ENCODE measurements at regions not wholly inside any gene's neighbourhood (a gene's known extent, or its start where the extent isn't known, plus 50 kb on each side); places are given as distances from the start of the nearest gene placed in this dataset.

DNA sequence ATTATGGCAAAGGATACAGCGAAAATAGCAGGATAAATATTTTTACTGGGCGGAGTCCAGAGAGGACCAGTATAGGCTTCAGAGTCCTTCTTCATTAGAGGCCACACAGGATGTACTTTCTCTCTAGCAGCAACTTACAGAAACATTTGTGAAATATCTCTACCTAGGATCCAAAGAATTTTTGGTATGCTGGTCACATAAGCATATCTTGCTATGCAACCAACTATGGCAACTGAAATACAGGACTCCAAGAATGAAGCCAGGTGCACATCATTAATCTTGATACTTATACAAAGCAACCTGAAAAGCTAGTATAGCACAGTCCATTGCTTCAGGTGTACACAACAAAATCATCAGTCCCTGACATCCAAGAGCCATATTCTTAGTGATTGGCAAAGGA, 59.1 kb upstream of the NABP1 start:
- H3K4me3 ChIP-seq (ENCODE audit: low read depth, low read length), result no peak overlapping the region
- TF ChIP-seq, protein P1, sequence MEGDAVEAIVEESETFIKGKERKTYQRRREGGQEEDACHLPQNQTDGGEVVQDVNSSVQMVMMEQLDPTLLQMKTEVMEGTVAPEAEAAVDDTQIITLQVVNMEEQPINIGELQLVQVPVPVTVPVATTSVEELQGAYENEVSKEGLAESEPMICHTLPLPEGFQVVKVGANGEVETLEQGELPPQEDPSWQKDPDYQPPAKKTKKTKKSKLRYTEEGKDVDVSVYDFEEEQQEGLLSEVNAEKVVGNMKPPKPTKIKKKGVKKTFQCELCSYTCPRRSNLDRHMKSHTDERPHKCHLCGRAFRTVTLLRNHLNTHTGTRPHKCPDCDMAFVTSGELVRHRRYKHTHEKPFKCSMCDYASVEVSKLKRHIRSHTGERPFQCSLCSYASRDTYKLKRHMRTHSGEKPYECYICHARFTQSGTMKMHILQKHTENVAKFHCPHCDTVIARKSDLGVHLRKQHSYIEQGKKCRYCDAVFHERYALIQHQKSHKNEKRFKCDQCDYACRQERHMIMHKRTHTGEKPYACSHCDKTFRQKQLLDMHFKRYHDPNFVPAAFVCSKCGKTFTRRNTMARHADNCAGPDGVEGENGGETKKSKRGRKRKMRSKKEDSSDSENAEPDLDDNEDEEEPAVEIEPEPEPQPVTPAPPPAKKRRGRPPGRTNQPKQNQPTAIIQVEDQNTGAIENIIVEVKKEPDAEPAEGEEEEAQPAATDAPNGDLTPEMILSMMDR (IDR thresholded peaks at IDR 0.05; ENCODE audit: low read depth, low read length), result no peak
- no peak for TF ChIP-seq MYC (IDR thresholded peaks at IDR 0.05; ENCODE audit: low read depth, low read length)
- TF ChIP-seq POLR2A (IDR thresholded peaks at IDR 0.05; ENCODE audit: extremely low read depth, insufficient read length), result no peak
- TF ChIP-seq, protein P2, sequence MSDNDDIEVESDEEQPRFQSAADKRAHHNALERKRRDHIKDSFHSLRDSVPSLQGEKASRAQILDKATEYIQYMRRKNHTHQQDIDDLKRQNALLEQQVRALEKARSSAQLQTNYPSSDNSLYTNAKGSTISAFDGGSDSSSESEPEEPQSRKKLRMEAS (IDR thresholded peaks at IDR 0.05; ENCODE audit: low read depth, low read length), result no peak
- DNase-seq (ENCODE audit: low read depth), result no peak

DNA sequence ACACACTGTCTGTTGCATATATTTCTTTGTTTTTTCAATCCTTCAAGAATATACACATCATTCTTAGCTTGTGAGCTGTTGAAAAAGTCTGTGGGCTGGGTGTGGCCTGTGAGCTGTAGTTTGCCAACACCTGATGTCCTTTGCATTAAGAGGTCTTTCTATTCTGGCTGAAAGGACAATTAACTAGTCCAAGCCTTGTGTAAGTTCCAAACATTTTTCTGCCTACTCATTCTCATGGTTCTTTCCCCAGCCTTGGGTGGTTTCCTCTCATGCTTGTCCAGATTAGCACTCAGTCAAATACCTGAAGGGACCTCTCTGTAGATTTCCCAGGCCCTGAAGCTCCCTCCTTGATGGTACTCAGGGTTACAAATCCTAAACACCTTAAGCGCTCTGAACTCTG, 57.8 kb upstream of the NABP1 start:
- TF ChIP-seq, protein P2 (IDR thresholded peaks at IDR 0.05; ENCODE audit: low read depth, low read length), result no peak
- no peak for TF ChIP-seq MYC (IDR thresholded peaks at IDR 0.05; ENCODE audit: low read depth, low read length)
- TF ChIP-seq POLR2A (IDR thresholded peaks at IDR 0.05; ENCODE audit: extremely low read depth, insufficient read length), result no peak
- TF ChIP-seq, protein P1 (IDR thresholded peaks at IDR 0.05; ENCODE audit: low read depth, low read length), result no peak
- no peak overlapping the region for H3K4me3 ChIP-seq (ENCODE audit: low read depth, low read length)
- DNase-seq (ENCODE audit: low read depth), result no peak

DNA sequence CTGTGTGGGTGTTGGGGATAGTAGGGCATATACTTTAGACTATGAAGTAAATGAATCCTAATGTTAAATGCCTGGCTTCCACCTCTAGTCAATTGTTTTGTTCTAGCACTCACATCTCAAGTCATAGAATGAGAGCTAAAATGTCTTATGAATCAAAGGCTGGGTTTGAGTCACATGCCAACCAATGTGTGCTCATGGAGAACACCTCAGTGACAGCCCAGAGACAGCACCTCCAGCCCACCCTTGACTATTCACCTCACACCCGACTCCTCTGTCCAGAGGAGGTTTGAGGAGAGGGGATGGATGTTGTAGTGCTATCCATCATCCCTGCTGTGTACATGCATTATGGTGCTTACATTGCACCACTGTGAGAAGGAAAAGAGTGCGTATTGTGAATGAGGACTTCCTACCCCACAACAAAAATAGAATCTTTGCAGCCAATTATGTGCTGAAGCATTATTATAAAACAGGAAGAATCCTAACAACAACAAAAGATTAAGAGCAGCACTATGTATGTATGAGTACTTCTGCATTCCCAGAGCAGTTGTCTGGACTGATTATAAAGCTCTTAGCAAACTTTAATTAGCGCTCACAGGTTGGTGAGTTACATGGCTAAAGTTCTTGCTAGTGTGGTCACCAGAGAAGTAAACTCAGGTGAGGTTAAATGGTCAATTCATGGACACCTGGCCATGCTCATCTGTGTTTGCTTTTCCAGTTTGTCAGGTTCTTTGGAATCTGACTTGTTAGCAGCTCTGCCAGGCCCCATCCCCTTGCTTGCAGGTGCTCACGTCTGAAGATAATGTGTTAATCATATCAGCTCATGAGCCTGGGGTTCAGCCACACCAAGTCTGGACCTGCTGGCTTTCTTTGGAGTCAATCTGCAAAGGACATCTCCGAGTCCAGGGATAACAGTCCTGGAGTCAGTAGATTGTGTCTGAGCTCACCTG, 55.3 kb upstream of the NABP1 start:
- DNase-seq (ENCODE audit: low read depth), result no peak
- TF ChIP-seq, protein P1 (IDR thresholded peaks at IDR 0.05; ENCODE audit: low read depth, low read length), result no peak
- TF ChIP-seq, protein P2 (IDR thresholded peaks at IDR 0.05; ENCODE audit: low read depth, low read length), result no peak
- no peak for TF ChIP-seq MYC (IDR thresholded peaks at IDR 0.05; ENCODE audit: low read depth, low read length)
- no peak for TF ChIP-seq POLR2A (IDR thresholded peaks at IDR 0.05; ENCODE audit: extremely low read depth, insufficient read length)
- H3K4me3 ChIP-seq (ENCODE audit: low read depth, low read length), result no peak overlapping the region

DNA sequence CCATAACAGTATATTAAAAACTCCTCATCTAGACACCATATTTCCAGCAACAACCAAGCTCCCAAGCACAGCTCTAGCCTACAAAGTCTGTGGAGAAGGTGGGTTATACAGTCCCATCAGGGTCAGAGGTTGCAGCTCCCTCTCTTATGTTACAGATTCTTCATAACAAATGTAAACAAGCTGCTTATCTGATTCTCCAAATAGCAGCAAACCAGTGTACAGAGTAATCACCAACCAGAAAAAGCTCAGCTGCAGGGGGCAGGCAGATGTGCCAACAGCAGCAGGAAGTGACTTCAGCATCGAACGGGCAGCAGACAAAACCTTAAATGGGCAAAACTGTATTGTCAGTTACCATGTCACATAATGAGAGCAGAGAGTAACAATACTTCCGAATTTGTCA, 52.9 kb upstream of the NABP1 start:
- no peak overlapping the region for H3K4me3 ChIP-seq (ENCODE audit: low read depth, low read length)
- DNase-seq (ENCODE audit: low read depth), result peak; percentile 64
- no peak for TF ChIP-seq MYC (IDR thresholded peaks at IDR 0.05; ENCODE audit: low read depth, low read length)
- TF ChIP-seq, protein P1 (IDR thresholded peaks at IDR 0.05; ENCODE audit: low read depth, low read length), result no peak

DNA sequence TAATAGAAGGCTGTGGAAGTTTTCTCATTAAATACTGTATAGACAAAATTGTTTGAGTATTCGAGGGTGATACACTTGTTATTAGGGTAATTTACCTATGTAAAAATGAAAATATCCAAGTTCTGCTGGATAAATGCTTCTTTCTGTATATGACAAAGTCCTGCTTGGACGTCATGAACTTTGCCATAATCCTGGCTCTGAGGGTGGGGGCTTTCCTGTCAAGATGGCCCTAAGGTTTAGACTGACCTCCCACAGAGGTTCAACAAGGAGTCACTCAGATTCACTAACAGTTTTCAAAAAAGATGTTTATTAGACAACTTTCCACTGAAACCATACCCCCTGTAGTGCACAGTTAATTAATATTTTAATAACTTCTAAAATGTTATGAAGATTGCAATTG, 52.5 kb upstream of the NABP1 start:
- H3K4me3 ChIP-seq (ENCODE audit: low read depth, low read length), result no peak overlapping the region
- TF ChIP-seq MYC (IDR thresholded peaks at IDR 0.05; ENCODE audit: low read depth, low read length), result no peak
- TF ChIP-seq, protein P2 (IDR thresholded peaks at IDR 0.05; ENCODE audit: low read depth, low read length), result no peak
- no peak for TF ChIP-seq POLR2A (IDR thresholded peaks at IDR 0.05; ENCODE audit: extremely low read depth, insufficient read length)
- TF ChIP-seq, protein P1 (IDR thresholded peaks at IDR 0.05; ENCODE audit: low read depth, low read length), result no peak
- DNase-seq (ENCODE audit: low read depth), result no peak

Measured in NB4 (cell line).